T-helper 9 cell (primary cell): ENCODE measurements at regions not wholly inside any gene's neighbourhood (a gene's known extent, or its start where the extent isn't known, plus 50 kb on each side); places are given as distances from the start of the nearest gene placed in this dataset.
"Not testable (repeated sequence)": the region's sequence is repeated elsewhere in the genome, so short reads cannot be mapped to it uniquely, and the experiment has no call there.

Experiments used
- DNase-seq: peaks from one replicate; pipeline ENCODE4 v3.0.0-alpha.2; 2020

DNA sequence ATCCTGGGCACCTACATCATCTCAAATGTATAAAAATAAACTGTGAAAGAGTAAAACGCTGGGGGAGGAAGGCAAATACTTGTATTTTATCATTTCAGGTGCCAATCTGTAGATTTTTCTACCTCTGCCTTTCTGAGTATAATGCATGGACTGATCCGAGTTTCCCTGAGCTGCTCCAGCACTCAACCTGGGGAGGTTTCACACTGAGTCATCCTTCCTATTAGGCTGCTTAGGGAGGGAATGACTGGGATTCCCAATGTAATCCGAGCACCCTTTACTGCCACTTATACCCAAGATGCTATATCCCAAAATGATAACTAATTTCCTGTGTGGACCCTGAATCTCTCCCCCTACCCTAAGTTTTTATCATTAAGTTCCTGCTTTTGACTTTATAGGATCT lies 126.6 kb downstream of the HNRNPD start:
- no peak for DNase-seq

DNA sequence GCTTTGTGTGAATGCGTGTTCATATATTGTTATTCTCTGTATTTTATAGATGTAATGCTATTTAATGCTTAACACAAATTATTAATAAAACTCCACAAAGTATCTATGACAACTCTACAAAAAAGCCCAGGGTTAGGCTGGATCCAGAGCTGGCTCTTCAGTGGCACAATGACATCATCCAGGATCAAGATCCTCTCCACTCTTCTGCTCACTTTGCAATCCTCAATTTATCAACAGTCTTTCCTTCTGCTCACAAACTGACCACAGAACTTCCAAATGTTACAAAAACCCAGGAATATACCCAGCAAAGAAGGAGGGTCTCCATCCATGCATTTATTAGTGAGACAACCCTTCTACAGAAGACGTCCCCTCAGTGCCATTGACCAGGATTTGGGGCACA lies 132.3 kb downstream of the HNRNPD start:
- DNase-seq: no peak

DNA sequence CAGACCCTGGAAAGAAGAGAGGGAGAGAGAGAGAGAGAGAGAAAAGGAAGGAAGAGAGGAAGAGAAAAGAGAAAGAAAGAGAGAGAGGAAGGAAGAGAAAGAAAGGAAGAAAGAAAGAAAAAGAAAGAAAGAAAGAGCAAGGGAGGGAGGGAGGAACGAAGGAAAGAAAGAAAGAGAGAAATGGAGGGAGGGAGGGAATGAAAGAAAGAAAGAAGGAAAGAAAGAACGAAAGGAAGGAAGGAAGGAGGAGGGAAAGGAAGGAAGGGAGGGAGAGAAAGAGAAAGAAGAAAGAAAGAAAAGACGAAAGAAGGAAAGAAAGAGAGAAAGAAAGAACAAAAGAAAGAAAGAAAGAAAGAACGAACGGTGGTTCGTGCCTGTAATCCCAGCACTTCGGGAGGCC lies 133.4 kb downstream of the HNRNPD start:
- DNase-seq: no peak

DNA sequence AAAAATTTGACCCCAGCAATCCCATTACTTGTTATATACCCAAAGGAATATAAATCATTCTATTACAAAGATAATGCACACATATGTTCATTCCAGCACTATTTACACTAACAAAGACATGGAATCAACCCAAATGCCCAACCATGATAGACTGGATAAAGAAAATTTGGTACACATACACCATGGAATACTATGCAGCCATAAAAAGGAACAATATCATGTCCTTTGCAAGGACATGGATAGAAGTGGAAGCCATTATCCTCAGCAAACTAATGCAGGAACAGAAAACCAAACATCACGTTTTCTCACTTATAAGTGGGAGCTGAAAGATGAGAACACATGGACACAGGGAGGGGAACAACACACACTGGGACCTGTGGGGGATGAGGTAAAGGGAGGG lies 136.6 kb downstream of the HNRNPD start:
- DNase-seq: not testable (repeated sequence)

DNA sequence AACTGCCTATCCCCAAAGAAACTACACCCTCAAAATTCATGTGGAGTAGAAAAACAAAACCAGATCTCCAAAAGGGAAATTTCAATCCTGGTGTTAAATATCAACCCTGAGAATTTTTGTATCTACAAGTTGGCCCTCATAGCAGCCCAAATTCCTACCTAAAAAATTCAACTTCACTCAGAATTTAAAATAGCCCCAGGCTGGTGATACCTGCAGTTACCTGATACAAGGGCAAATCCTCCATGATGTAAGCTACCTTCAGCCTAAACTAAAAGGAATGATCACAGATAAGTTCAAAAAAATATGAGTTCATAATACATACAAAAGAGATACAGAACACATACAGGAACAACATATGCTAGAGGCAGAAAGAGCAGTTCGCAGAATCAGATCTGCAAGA lies 138.4 kb downstream of the HNRNPD start:
- no peak for DNase-seq

DNA sequence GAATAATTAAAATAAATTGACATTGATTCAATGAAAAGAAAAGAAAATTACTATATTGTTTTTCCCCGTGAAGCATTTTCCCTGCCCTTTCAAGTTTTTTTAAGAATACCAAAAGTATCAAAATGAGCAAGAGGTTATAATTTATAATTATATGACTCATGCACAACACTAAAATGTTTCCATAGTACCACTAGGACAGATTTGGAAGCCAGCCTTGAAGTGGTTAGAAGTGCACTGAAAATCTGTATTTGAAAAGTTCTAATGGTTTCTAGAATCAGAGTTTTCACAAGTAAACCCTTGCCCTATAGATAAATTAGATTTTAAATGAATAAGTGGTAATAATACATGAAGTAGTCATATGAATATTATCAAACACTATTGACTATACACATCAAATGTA lies 140.9 kb downstream of the HNRNPD start:
- DNase-seq: no peak

DNA sequence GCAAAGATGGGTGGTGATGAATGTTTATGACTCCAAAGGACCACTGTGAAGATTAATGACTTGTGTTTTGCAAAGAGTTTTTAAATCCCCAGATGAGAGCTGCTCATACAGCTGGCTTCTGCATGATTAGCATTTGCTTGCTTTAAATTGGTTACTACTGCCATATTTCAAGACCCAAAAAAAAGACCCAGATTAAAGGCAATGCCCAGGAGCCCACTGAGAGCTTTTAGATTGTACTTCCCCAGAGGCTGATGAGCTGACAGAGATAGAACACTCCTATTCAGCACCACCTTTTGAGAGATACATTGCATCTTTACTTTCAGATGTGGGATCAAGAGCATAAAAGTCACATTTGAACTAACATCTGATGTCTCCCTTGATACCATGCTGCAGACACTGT lies 142.0 kb downstream of the HNRNPD start:
- DNase-seq: no peak

DNA sequence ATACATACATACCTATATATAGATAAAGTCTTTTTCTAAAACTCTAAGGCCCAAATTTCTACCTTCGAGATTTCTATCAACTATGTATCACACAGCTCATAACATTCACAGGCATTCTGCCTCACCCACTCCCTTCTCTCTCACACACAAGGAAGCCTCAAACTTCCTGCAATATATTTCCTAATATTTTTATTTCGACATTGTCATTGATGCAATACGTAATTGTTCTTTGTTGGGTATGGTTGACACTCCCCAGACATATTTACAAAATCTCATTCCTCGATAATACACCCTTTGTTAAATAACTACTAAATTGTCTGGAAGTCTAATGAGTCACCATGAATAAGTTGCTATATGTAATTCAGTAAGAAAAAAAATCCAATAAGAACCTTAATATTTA lies 143.5 kb downstream of the HNRNPD start:
- DNase-seq: no peak

DNA sequence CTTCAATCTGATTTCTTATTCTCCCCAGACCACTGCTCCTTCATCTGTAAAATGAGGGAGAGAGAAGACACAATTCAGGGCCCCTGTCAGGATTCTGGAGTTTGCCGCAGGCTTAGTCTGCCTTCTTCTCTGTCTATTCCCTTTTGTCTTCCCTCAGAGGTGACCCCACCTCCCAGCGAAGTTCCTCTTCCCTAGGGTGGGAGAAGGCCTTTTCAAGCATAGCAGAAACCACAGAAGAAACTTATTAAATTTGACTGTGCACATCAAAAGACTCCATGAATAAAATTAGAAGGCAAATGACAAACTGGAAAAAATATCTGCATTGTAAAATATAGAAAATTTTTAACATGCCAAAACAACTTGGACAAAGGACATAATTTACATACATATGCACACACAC lies 148.8 kb downstream of the HNRNPD start:
- no peak for DNase-seq

DNA sequence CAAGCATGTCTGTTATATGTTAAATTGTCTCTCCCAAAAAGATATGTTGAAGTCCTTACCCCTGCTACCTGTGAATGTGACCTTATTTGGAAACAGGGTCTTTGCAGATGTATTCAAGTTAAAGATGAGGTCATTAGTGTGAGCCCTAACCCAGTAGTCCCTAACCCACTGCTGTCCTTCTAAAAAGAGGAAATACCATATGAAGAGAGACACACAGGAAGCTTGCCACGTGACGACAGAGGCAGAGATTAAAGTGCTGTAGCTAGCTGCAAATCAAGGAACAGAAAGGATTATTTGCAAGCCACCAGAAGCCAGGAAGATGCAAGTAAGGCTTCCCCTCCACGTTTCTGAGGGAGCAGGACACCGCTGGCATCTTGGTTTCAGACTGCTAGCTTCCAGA lies 150.1 kb downstream of the HNRNPD start:
- no peak for DNase-seq

DNA sequence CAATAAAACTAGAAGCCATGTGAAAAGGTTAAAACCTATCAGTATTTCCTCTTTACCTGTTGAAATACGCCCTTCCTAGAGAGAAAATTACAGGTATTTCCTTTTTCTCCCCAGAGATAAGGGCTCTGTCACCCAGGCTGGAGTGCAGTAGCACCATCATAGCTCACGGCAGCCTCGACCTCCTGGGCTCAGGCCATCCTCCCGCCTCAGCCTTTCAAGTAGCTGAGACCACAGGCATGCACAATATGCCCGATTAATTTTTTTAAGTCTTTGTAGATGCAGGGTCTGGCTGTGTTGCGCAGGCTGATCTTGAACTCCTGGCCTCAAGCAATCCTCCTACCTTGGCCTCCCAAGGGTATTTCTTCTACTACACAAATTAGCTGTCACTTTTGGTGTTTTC lies 154.4 kb downstream of the HNRNPD start:
- no peak for DNase-seq

DNA sequence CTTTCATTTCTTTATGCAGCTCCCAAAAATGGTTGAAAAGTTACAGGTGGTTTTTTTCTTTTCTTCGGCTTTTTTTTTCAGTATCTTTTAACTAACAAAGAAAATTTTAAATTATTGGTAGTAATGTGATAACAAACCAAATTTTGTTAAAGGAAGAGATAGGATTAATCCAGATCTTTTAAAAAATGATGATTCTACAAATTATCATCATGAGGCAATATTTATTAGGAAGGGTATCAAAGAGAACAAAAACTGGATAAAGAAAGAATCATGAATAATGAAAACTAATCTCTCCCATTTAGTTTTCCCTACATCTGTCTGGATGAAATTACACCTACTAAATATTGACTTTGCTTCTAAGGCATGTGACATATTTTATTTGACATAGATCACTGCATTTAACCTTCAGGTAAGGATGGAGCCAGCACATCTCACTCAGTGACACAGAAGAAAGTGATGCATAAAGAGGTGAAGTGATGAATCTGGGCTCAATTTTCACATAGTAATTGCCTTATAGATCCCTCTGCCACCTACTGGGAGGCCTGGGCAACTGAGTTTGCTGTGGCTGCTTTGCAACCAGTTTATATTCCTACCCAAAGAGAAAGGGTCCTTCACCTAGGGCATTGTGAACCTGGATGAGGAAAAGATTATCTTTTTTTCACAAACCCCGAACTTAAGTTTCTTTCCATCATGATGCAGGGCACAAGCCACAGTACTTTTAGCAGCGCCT lies 155.6 kb downstream of the HNRNPD start:
- DNase-seq: no peak

DNA sequence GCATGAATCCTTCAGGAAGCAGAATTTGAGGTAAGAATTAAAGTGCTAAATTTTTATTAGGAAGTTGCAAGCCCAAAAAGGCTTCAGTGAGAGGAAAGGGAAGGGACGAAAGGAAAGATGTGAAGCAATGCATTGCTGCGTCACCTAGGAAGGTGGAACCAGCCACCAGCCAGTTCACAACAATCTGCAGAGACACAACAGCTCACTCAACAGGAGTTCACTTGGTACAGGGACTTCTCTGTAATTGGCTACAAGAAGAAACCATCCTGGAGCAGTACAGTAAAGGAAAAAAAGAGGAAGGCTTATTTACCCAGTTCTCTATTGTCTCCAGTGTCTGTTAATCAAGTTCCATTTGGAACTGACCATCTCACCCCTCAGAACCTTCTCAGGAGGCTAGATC lies 157.6 kb downstream of the HNRNPD start:
- DNase-seq: no peak

DNA sequence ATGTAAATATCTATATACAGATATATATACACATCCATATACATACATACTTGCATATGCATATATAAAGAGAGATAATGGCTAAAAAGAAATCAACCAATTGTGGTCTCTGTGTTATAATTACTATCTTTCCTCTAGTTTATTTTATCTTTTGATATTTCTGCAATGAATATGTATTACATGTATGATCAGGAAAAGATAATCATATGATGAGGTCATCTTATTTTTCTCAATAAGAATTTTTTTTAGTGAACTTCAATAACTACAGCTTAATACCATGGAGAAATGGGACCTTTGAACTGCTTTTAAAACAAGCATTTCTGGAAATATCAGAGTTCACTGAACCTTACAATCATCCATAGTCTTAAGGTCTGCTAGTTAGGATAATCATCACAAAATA lies 158.0 kb downstream of the HNRNPD start:
- DNase-seq: no peak

DNA sequence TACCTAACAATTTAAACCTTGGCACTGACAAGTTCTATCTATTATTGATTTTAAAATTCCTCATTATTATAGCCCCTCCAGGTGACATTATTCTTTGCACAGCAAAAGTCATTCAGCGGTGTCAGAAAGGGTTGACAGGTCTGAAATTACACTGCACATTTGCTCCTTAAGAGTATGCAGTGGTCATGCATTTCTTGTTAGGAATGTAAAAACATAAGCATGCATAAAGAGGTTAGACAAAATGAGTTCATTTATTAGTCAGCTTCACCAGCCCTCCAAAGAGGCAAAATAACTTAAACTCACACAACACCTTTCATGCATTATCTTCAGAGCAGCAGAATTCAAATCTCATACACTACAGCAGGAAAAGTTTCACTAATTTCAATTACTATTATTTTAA lies 158.8 kb downstream of the HNRNPD start:
- no peak for DNase-seq

DNA sequence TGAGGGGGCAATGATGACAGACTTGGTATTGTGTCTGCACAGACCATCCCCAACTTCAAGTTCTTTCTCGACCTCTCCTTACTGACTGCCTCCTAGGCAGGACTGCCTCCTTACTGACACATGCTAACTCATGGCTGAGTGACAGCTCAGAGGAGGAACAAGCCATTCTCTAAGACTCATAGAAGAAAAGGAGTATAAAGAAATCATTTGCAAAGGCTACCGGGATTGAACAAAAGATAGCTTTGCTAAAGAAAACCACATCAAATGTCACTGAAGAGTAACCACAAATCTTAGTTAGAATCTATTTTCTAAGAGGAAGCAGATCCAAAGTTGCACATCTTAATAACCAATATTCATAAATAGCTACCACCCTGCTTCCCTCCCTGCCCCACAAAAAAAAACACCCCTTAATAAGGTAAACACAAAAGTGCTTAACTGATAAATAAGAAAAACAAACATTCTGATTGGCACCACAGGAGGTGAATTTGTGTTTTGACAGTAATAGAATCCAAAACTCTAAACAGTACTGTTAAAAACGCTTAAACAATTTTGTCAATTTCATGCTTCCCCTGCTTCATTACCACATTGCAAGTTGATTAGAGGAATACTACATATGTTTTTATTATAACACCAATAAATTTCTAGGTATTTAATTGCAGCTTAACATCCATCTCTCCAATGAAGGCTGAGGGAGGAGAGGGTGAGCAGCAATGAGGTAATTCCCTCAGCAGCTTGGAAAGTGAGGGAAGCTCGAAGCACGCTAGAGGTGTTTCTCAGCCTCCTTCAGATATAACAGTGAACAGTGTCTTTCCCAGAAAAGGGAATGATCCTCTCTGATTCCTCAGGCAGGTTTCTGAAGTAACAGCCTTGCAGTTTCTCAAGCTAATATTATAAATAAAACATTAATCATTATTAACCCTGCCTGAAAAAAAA lies 160.0 kb downstream of the HNRNPD start:
- DNase-seq: no peak

DNA sequence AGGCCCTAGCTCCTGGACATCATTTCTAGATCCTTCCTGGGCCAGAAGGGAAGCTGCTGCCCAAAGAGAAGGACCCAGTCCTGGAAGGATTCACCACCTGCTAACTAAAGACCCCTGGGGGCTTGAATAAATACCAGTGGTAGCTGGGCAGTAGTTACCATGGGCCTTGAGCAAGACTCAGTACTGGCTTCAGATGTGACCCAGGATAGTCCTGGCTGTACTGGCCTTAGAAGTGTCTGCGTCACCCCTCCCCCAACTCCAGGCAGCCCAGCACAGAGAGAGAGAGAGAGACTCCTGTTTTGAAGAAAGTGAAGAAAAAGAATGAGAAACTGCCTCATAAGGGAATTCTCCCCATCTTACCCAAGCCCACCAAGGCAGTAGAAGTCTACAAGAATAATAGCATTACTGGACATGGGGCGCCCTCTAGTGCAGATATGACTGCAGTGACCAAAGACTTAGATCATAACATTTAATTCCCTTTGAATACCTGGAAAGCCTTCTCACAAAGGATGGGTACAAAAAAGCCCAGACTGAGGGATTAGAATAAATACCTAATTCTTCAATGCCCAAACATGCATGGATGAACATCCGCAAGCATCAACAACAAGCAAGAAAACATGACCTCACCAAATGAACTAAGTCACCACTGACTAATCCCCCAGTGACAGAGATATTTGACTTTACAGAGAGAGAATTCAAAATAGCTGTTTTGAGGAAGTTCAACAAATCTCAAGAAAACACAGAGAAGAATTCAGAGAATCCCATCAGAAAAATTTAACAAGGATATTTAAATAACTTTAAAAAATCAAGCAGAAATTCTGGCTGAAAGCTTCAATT lies 171.8 kb downstream of the HNRNPD start:
- peak; percentile 45 for DNase-seq

DNA sequence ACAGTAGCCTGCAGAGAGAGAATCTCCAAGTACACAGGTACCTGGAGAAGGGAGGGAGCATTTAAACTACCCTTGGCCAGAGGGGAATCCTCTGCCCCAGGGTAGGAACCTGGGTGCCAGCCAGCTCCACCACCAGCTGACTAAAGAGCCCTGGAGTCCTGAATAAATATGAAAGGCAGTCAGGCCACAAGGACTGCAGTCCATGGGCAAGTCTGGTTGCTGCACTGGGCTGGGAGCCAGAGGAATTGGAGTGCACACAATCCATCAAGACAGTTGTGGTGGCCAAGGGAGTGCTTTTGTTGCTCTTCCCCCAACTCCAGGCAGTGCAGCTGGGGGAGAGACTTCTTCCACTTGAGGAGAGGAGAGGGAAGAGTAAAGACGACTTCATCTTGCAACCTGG lies 172.5 kb downstream of the HNRNPD start:
- no peak for DNase-seq

DNA sequence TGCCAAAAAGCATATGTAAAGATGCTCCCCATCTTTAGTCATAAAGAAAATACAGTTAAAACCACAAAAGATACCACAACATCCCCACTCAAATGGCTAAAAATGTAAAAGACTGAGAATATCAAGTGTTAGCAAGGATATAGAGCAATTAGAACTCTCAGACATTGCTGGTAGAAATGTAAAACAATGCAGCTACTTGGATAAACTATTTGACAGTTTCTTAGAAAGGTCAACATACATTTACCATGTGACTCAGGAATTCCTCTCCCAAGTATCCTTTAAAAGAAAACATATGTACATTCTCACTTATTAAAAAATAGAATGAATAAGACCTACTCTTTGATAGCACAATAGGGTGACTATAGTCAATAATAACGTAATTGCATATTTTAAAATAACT lies 173.7 kb downstream of the HNRNPD start:
- DNase-seq: no peak

DNA sequence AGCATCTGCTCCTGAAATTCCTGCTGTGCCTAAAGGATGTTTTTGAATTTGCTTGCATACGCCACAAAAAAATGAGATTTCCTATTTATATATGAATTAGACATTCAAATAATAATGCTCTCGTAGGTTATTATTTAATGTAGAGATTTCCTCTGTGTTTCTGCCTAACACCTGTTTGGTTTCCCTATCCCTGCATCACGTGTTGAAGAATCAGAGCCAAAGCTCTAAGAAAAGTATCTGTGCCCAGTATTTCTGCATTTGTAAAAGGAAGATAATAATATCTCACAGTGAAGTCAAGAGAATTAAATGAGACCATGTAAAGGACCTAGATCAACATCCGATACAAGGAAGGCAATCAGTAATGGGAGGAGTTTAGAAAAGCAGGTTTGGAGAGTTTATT lies 179.5 kb downstream of the HNRNPD start:
- no peak for DNase-seq

DNA sequence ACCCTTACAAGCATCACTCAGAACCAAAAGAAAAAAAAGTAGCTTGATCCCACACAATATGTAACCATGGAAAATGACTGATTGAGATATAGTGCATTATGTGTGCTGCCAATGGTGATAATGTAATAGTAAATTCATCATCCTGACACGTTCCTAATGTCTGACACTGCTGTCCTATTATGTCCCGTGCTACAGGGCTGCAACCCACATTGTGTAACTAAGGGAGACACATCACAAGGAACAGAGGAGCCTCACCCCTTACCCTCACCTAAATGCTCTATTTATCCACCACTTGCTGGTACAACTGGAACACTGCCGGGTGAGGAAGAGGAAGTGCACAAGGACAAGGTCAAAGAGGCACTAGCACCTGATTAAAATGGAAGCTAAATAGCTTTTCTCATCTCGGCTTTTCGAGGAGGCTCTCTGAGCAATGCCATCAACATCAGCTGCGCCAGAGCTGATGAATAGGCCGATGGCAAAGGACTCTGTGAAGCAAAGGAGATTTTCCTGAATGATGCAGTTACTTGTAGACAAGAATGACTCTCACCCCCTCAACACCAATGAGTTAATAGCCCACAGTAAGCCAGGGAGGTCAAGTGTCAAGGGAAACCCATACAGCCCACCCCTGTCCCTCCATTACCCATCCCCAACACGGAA lies 181.6 kb downstream of the HNRNPD start:
- DNase-seq: no peak

DNA sequence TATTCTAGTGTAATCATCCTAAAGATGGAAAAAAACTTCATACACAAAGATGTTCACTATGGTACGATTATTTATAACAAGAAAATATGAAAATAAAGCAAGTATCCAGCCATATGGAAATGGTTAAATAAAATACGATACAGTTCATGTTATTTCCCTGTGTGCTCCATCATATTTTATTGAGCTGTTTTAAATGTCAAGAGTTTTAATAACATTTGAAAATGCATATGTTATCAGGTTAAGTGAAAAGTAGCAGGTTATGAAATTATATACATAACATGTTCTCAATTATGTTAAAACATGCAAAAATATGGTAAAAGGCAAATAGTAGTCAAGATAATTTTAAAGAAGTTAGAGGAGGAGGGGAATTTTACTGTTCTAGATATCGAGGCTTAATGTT lies 192.0 kb downstream of the HNRNPD start:
- no peak for DNase-seq

DNA sequence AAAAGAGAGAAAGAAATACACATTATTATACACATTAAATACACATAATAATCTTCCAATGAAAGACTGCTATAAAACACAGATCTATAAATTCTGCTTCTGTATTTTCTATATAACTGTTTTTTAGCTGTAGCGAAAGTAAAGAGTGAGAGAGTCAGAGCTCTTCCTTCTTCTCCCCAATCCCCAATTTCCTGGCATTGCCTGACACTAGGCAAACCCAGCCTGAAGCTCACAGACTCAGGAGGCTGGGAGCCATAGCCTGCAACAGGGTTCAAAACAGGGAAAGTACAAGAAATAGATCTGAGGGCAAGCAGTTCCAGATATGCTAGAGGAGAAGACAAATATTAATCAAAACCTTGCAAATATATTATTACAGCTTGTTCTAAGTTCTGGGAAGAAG lies 201.6 kb downstream of the HNRNPD start:
- no peak for DNase-seq
